ENCODE measurements at regions not wholly inside any gene's neighbourhood (a gene's known extent, or its start where the extent isn't known, plus 50 kb on each side); places are given as distances from the start of the nearest gene placed in this dataset.
"Not testable (repeated sequence)": the region's sequence is repeated elsewhere in the genome, so short reads cannot be mapped to it uniquely, and the experiment has no call there.

GRCh38 chr16:88206006-88206405 is 176.8 kb upstream of the ZNF469 start:
- BruUV-seq (replicated peaks); intact Hi-C loops (cut with micrococcal nuclease; ENCODE audit: unreplicated experiment); H3K4me3 Mint-ChIP-seq (ENCODE audit: low read depth, unreplicated experiment); H3K27ac Mint-ChIP-seq (ENCODE audit: unreplicated experiment); H3K36me3 Mint-ChIP-seq (ENCODE audit: insufficient read depth, unreplicated experiment); DNase-seq; H3K9me3 Mint-ChIP-seq (ENCODE audit: low read depth, unreplicated experiment); CTCF ChIA-PET: not testable (repeated sequence)
- Mint-ChIP-seq H3K4me1 (ENCODE audit: low read depth, unreplicated experiment) (peaks cover 11% of the 10 kb centered on the region), H3K27me3 (ENCODE audit: unreplicated experiment) (peaks cover 40% of the 10 kb centered on the region)

DNA sequence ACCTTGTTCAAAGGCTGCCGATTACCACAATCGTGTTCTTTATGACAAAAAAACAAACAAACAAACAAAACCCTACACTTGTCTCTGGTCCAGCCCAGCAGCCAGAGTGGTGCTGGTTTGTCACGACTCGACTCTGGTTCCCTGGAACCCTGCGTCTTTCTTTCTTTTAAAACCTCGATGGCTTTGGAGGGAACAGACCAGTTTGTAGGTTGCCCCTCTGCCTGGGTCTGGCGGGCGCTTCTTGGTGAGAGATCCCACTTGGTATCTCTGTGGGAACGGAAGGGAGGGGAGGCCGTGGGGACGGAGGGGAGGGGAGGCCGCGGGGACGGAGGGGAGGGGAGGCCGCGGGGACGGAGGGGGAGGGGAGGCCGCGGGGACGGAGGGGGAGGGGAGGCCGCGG is 176.2 kb upstream of the ZNF469 start:
- peaks cover 40% of the 10 kb centered on the region for H3K27me3 Mint-ChIP-seq (ENCODE audit: unreplicated experiment)
- intact Hi-C loops (cut with micrococcal nuclease; ENCODE audit: unreplicated experiment); H3K9me3 Mint-ChIP-seq (ENCODE audit: low read depth, unreplicated experiment); BruUV-seq (replicated peaks); H3K4me3 Mint-ChIP-seq (ENCODE audit: low read depth, unreplicated experiment); H3K27ac Mint-ChIP-seq (ENCODE audit: unreplicated experiment); CTCF ChIA-PET; DNase-seq; H3K36me3 Mint-ChIP-seq (ENCODE audit: insufficient read depth, unreplicated experiment): not testable (repeated sequence)
- H3K4me1 Mint-ChIP-seq (ENCODE audit: low read depth, unreplicated experiment) = peaks cover 11% of the 10 kb centered on the region

DNA sequence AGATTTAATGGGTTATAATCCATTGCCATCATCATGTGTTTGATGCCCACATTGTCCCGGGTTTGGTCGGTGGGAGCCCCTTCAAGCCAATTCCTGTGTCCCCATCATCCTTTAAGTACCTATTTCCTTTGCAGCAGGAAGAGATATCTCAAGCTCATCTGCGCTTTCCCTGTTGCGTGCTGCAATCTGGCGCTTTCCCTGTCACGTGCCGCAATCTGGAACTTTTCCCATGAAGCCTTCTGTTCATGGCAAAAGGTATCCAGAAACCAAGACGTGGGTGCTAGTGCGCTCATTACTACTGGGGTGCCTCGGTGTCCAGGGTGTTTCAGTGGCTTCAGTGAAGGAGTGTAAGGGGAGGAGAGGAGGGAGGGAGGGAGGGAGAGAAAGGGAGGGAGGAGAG is 174.6 kb upstream of the ZNF469 start:
- H3K27ac Mint-ChIP-seq (ENCODE audit: unreplicated experiment) = no peak overlapping the region
- peaks cover 11% of the 10 kb centered on the region for H3K4me1 Mint-ChIP-seq (ENCODE audit: low read depth, unreplicated experiment)
- TF ChIP-seq CTCF (IDR thresholded peaks at IDR 0.05; ENCODE audit: unreplicated experiment) = no peak
- CTCF ChIA-PET = no interaction called here
- no peaks in the 10 kb centered on the region for H3K9me3 Mint-ChIP-seq (ENCODE audit: low read depth, unreplicated experiment)
- H3K4me3 Mint-ChIP-seq (ENCODE audit: low read depth, unreplicated experiment) = no peak overlapping the region
- DNase-seq = no peak
- no peaks in the 10 kb centered on the region for H3K36me3 Mint-ChIP-seq (ENCODE audit: insufficient read depth, unreplicated experiment)
- H3K27me3 Mint-ChIP-seq (ENCODE audit: unreplicated experiment) = peaks cover 28% of the 10 kb centered on the region
- BruUV-seq (replicated peaks) = no TSS peak
- intact Hi-C loops (cut with micrococcal nuclease; ENCODE audit: unreplicated experiment) = no loop called here

- H3K4me3 Mint-ChIP-seq (ENCODE audit: low read depth, unreplicated experiment); H3K9me3 Mint-ChIP-seq (ENCODE audit: low read depth, unreplicated experiment); DNase-seq; BruUV-seq (replicated peaks); CTCF ChIA-PET; intact Hi-C loops (cut with micrococcal nuclease; ENCODE audit: unreplicated experiment); H3K36me3 Mint-ChIP-seq (ENCODE audit: insufficient read depth, unreplicated experiment): not testable (repeated sequence)
- Mint-ChIP-seq H3K27me3 (ENCODE audit: unreplicated experiment) (peaks cover 21% of the 10 kb centered on the region), H3K27ac (ENCODE audit: unreplicated experiment) (peak overlapping the region; percentile 66), H3K4me1 (ENCODE audit: low read depth, unreplicated experiment) (peaks cover 11% of the 10 kb centered on the region)
Observed at GRCh38 chr16:88208776-88209175, 174.0 kb upstream of the ZNF469 start.

DNA sequence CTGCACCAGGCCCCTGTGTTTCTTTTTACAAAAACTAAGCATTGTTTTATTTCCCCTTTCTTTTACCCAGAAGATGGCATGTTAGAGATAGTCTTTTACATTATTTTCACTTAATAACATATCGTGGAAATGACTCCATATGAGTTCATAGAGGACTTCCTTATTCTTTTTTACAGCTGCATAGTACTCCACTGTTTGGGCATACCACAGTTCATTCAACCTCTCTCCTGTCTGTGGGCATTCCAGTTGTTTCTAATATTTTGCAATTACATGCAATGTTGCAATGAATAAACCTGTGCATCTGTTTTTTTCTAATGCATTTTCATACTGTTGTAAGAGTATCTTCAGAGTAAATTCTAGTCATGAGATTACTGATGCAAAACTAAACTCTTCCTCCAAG is 173.2 kb upstream of the ZNF469 start:
- intact Hi-C loops (cut with micrococcal nuclease; ENCODE audit: unreplicated experiment); H3K36me3 Mint-ChIP-seq (ENCODE audit: insufficient read depth, unreplicated experiment); H3K4me3 Mint-ChIP-seq (ENCODE audit: low read depth, unreplicated experiment); DNase-seq; H3K9me3 Mint-ChIP-seq (ENCODE audit: low read depth, unreplicated experiment); BruUV-seq (replicated peaks): not testable (repeated sequence)
- Mint-ChIP-seq H3K4me1 (ENCODE audit: low read depth, unreplicated experiment) (peaks cover 11% of the 10 kb centered on the region), H3K27ac (ENCODE audit: unreplicated experiment) (peak overlapping the region; percentile 66), H3K27me3 (ENCODE audit: unreplicated experiment) (peaks cover 17% of the 10 kb centered on the region)
- CTCF ChIA-PET = interaction anchor here (0.6 kb wide), 1 partner anchor 464 kb away, joined by 3 read pairs; no protein-coding TSS in a partner anchor

DNA sequence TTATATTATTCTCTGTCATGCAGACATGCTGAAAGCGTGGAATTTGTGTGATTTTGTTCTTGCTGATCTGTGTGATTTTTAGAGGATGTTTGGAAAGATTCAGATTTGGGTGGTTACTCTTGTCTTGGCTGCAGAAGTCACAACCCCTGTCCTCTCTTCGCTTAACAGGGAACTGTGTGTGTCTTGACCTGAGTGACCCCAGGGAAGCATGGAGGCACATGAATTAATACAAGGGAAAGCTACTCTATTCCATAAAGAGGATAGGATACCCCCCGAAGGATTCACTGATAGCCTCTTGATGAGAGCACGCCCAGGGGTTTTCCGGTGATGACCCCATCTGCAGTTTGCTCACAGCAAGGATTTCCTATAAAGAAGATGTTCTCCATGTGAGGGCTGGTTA is 168.8 kb upstream of the ZNF469 start:
- CTCF ChIA-PET; DNase-seq; BruUV-seq (replicated peaks); H3K27me3 Mint-ChIP-seq (ENCODE audit: unreplicated experiment); H3K9me3 Mint-ChIP-seq (ENCODE audit: low read depth, unreplicated experiment); intact Hi-C loops (cut with micrococcal nuclease; ENCODE audit: unreplicated experiment); H3K4me3 Mint-ChIP-seq (ENCODE audit: low read depth, unreplicated experiment); H3K27ac Mint-ChIP-seq (ENCODE audit: unreplicated experiment); H3K4me1 Mint-ChIP-seq (ENCODE audit: low read depth, unreplicated experiment); H3K36me3 Mint-ChIP-seq (ENCODE audit: insufficient read depth, unreplicated experiment): not testable (repeated sequence)

GRCh38 chr16:88221001-88221761 is 161.6 kb upstream of the ZNF469 start:
- CTCF ChIA-PET; BruUV-seq (replicated peaks): not testable (repeated sequence)

GRCh38 chr16:88223696-88224095 is 159.1 kb upstream of the ZNF469 start:
- H3K9me3 Mint-ChIP-seq (ENCODE audit: low read depth, unreplicated experiment); DNase-seq; intact Hi-C loops (cut with micrococcal nuclease; ENCODE audit: unreplicated experiment); BruUV-seq (replicated peaks); H3K4me1 Mint-ChIP-seq (ENCODE audit: low read depth, unreplicated experiment); H3K36me3 Mint-ChIP-seq (ENCODE audit: insufficient read depth, unreplicated experiment); H3K27ac Mint-ChIP-seq (ENCODE audit: unreplicated experiment); H3K4me3 Mint-ChIP-seq (ENCODE audit: low read depth, unreplicated experiment); CTCF ChIA-PET: not testable (repeated sequence)
- peaks cover 28% of the 10 kb centered on the region for H3K27me3 Mint-ChIP-seq (ENCODE audit: unreplicated experiment)

More at GRCh38 chr16:88221001-88221761, 161.6 kb upstream of the ZNF469 start:
- DNase-seq; H3K4me3 Mint-ChIP-seq (ENCODE audit: low read depth, unreplicated experiment); H3K4me1 Mint-ChIP-seq (ENCODE audit: low read depth, unreplicated experiment); H3K9me3 Mint-ChIP-seq (ENCODE audit: low read depth, unreplicated experiment); H3K27ac Mint-ChIP-seq (ENCODE audit: unreplicated experiment); intact Hi-C loops (cut with micrococcal nuclease; ENCODE audit: unreplicated experiment); H3K36me3 Mint-ChIP-seq (ENCODE audit: insufficient read depth, unreplicated experiment): not testable (repeated sequence)
- peaks cover 28% of the 10 kb centered on the region for H3K27me3 Mint-ChIP-seq (ENCODE audit: unreplicated experiment)

GRCh38 chr16:88224131-88224898 is 158.4 kb upstream of the ZNF469 start:
- CTCF ChIA-PET; DNase-seq; H3K27ac Mint-ChIP-seq (ENCODE audit: unreplicated experiment); BruUV-seq (replicated peaks); H3K4me3 Mint-ChIP-seq (ENCODE audit: low read depth, unreplicated experiment); intact Hi-C loops (cut with micrococcal nuclease; ENCODE audit: unreplicated experiment); H3K9me3 Mint-ChIP-seq (ENCODE audit: low read depth, unreplicated experiment); H3K36me3 Mint-ChIP-seq (ENCODE audit: insufficient read depth, unreplicated experiment); H3K4me1 Mint-ChIP-seq (ENCODE audit: low read depth, unreplicated experiment): not testable (repeated sequence)
- H3K27me3 Mint-ChIP-seq (ENCODE audit: unreplicated experiment) = peaks cover 28% of the 10 kb centered on the region
